GM23338 (cell line): ENCODE measurements at regions not wholly inside any gene's neighbourhood (a gene's known extent, or its start where the extent isn't known, plus 50 kb on each side); places are given as distances from the start of the nearest gene placed in this dataset.

Experiments
- ATAC-seq: fragments of 200-7000 bp; cut with Tn5 transposase; 3 replicates; pipeline ENCODE4 v1.9.1; 2020
- DNase-seq: peaks from one replicate; pipeline ENCODE4 v3.0.0-alpha.2; 2015; ENCODE audit warnings: low spot score
- H2AFZ ChIP-seq: fragments of 200-600 bp; sonication (generic); 2 replicates; pipeline ENCODE4 v1.8.0; 2016; ENCODE audit warnings: antibody characterized with exemption, mild to moderate bottlenecking, moderate library complexity
- H3F3A ChIP-seq: fragments of 200-600 bp; sonication (generic); replicated peaks from 2 replicates; pipeline ENCODE4 v1.8.0; 2017; ENCODE audit warnings: antibody characterized with exemption, mixed run types, low read depth
- H3K27ac ChIP-seq: fragments of 200-600 bp; sonication (generic); 2 replicates; pipeline ENCODE4 v1.6.1; 2016; ENCODE audit warnings: low read depth
- H3K27me3 ChIP-seq: fragments of 200-600 bp; sonication (generic); 2 replicates; pipeline ENCODE4 v1.8.0; 2016; ENCODE audit warnings: mild to moderate bottlenecking, mixed run types, moderate library complexity; ENCODE audit not compliant: insufficient read depth
- H3K36me3 ChIP-seq: fragments of 200-600 bp; sonication (generic); 2 replicates; pipeline ENCODE4 v1.8.0; 2016; ENCODE audit warnings: mild to moderate bottlenecking; ENCODE audit not compliant: insufficient read depth
- H3K4me1 ChIP-seq: fragments of 200-600 bp; sonication (generic); 2 replicates; pipeline ENCODE4 v1.8.0; 2016; ENCODE audit warnings: mild to moderate bottlenecking, moderate library complexity; ENCODE audit not compliant: insufficient read depth
- H3K4me2 ChIP-seq: fragments of 200-600 bp; sonication (generic); 2 replicates; pipeline ENCODE4 v1.7.1; 2017; ENCODE audit warnings: mixed run types
- H3K4me3 ChIP-seq: fragments of 200-600 bp; sonication (generic); 2 replicates; pipeline ENCODE4 v1.6.1; 2016; ENCODE audit warnings: mixed run types
- H3K79me2 ChIP-seq: fragments of 200-600 bp; sonication (generic); replicated peaks from 2 replicates; pipeline ENCODE4 v1.8.0; 2017; ENCODE audit warnings: mild to moderate bottlenecking; ENCODE audit not compliant: insufficient read depth
- H3K9me2 ChIP-seq: fragments of 200-600 bp; sonication (generic); 2 replicates; pipeline ENCODE4 v1.8.0; 2017; ENCODE audit not compliant: insufficient read depth
- H4K20me1 ChIP-seq: fragments of 200-600 bp; sonication (generic); replicated peaks from 2 replicates; pipeline ENCODE4 v1.8.0; 2017; ENCODE audit warnings: mild to moderate bottlenecking; ENCODE audit not compliant: insufficient read depth
- H3K27ac Mint-ChIP-seq: 2 replicates; pipeline ENCODE4 v1.8.0; 2020; ENCODE audit warnings: inconsistent platforms, mild to moderate bottlenecking, moderate library complexity, mixed read lengths
- H3K27me3 Mint-ChIP-seq: 3 replicates; pipeline ENCODE4 v1.8.0; 2022; ENCODE audit warnings: low read depth, mild to moderate bottlenecking, moderate library complexity, mixed read lengths, inconsistent platforms; ENCODE audit not compliant: insufficient read depth, poor library complexity
- H3K36me3 Mint-ChIP-seq: 3 replicates; pipeline ENCODE4 v1.8.0; 2021; ENCODE audit warnings: low read depth, mild to moderate bottlenecking, inconsistent platforms, moderate library complexity, mixed read lengths
- H3K4me1 Mint-ChIP-seq: 3 replicates; pipeline ENCODE4 v1.8.0; 2020; ENCODE audit warnings: mild to moderate bottlenecking, inconsistent platforms, mixed read lengths
- H3K4me3 Mint-ChIP-seq: 3 replicates; pipeline ENCODE4 v1.8.0; 2021; ENCODE audit warnings: moderate library complexity, mild to moderate bottlenecking, inconsistent platforms, mixed read lengths
- H3K9me3 Mint-ChIP-seq: 3 replicates; pipeline ENCODE4 v1.8.0; 2020; ENCODE audit warnings: moderate library complexity, mild to moderate bottlenecking, inconsistent platforms, mixed read lengths
- CREB1 ChIP-seq: fragments of 250-450 bp; sonication (Bioruptor Pico); IDR thresholded peaks from 2 replicates; pipeline ENCODE4 v1.5.0; 2020; ENCODE audit warnings: low read depth, mild to moderate bottlenecking, moderate library complexity
- ETS1 ChIP-seq: IDR thresholded peaks from 2 replicates; pipeline ENCODE4 v1.6.1; 2016; ENCODE audit warnings: antibody characterized with exemption
- EZH2 ChIP-seq: fragments of 200-600 bp; sonication (generic); IDR thresholded peaks from one replicate; pipeline ENCODE4 v1.8.0; 2017; ENCODE audit warnings: antibody characterized with exemption, mild to moderate bottlenecking, low read depth; ENCODE audit not compliant: unreplicated experiment
- EZH2phosphoT487 ChIP-seq: fragments of 200-600 bp; sonication (generic); IDR thresholded peaks from one replicate; pipeline ENCODE4 v1.8.1; 2018; ENCODE audit warnings: antibody characterized with exemption; ENCODE audit not compliant: unreplicated experiment
- JUNB ChIP-seq: IDR thresholded peaks from one replicate; pipeline ENCODE4 v1.6.1; 2016; ENCODE audit warnings: antibody characterized with exemption; ENCODE audit not compliant: unreplicated experiment
- POLR2AphosphoS5 ChIP-seq: IDR thresholded peaks from 2 replicates; pipeline ENCODE4 v1.6.1; 2016; ENCODE audit warnings: antibody characterized with exemption, low read depth
- REST ChIP-seq: IDR thresholded peaks from one replicate; pipeline ENCODE4 v1.6.1; 2018; ENCODE audit warnings: antibody characterized with exemption; ENCODE audit not compliant: unreplicated experiment

- TF ChIP-seq REST (no peak), EZH2 (no peak), EZH2phosphoT487 (no peak), POLR2AphosphoS5 (no peak)
Measured at GRCh38 chr12:63450334-63450733, 218.0 kb downstream of the DPY19L2 start (continued).

- Histone ChIP-seq H3K4me3 (no peak overlapping the region), H3K4me2 (no peak overlapping the region), H3K27me3 (no peaks in the 10 kb centered on the region), H3K36me3 (no peaks in the 10 kb centered on the region), H3K4me1 (no peaks in the 10 kb centered on the region), H4K20me1 (no peaks in the 10 kb centered on the region), H3K9me2 (no peaks in the 10 kb centered on the region), H3F3A (no peaks in the 10 kb centered on the region), H3K27ac (no peak overlapping the region), H2AFZ (no peak overlapping the region), H3K79me2 (no peaks in the 10 kb centered on the region)
- Mint-ChIP-seq H3K27ac (no peak overlapping the region), H3K36me3 (no peaks in the 10 kb centered on the region), H3K4me3 (no peak overlapping the region), H3K27me3 (peaks cover 2% of the 10 kb centered on the region), H3K9me3 (no peaks in the 10 kb centered on the region), H3K4me1 (no peaks in the 10 kb centered on the region)
- no peak for TF ChIP-seq POLR2AphosphoS5
- no peak for TF ChIP-seq CREB1 (CRISPR knock-in tag)
- no peak for TF ChIP-seq JUNB
- no peak for TF ChIP-seq EZH2
- TF ChIP-seq ETS1, result no peak
- TF ChIP-seq EZH2phosphoT487, result no peak
- TF ChIP-seq REST, result no peak
- ATAC-seq (no peak), DNase-seq (no peak)
Measured at GRCh38 chr12:63445224-63445880, 222.9 kb downstream of the DPY19L2 start.
